ENCODE measurements at regions not wholly inside any gene's neighbourhood (a gene's known extent, or its start where the extent isn't known, plus 50 kb on each side); places are given as distances from the start of the nearest gene placed in this dataset.
"Not testable (repeated sequence)": the region's sequence is repeated elsewhere in the genome, so short reads cannot be mapped to it uniquely, and the experiment has no call there.

- DNase-seq = no peak
These were observed 101.8 kb upstream of the SGK1 start for GRCh38 chr6:134419716-134420115.

- DNase-seq = no peak
These were observed 98.7 kb upstream of the SGK1 start for GRCh38 chr6:134416418-134417154.

GRCh38 chr6:134415656-134416055, 97.7 kb upstream of the SGK1 start:
- DNase-seq = no peak

- no peak for DNase-seq
These were observed 97.3 kb upstream of the SGK1 start for GRCh38 chr6:134415194-134415593.

GRCh38 chr6:134414793-134415192, 96.9 kb upstream of the SGK1 start:
- DNase-seq = no peak

- DNase-seq = no peak
These were observed 95.3 kb upstream of the SGK1 start for GRCh38 chr6:134413241-134413643.

GRCh38 chr6:134410541-134410940, 92.6 kb upstream of the SGK1 start:
- DNase-seq = no peak

- DNase-seq = no peak
These were observed 89.9 kb upstream of the SGK1 start for GRCh38 chr6:134407791-134408190.

- DNase-seq = no peak
These were observed 88.4 kb upstream of the SGK1 start for GRCh38 chr6:134406311-134406710.

GRCh38 chr6:134405386-134406087, 87.6 kb upstream of the SGK1 start:
- no peak for DNase-seq

- not testable (repeated sequence) for DNase-seq
These were observed 85.4 kb upstream of the SGK1 start for GRCh38 chr6:134403312-134403711.

GRCh38 chr6:134402372-134402984, 84.6 kb upstream of the SGK1 start:
- no peak for DNase-seq

- DNase-seq = no peak
These were observed 83.0 kb upstream of the SGK1 start for GRCh38 chr6:134400941-134401340.

GRCh38 chr6:134398453-134398852, 80.5 kb upstream of the SGK1 start:
- no peak for DNase-seq

GRCh38 chr6:134397676-134398075, 79.8 kb upstream of the SGK1 start:
- DNase-seq = no peak

GRCh38 chr6:134394905-134395304, 77.0 kb upstream of the SGK1 start:
- DNase-seq = no peak

GRCh38 chr6:134394208-134394607, 76.3 kb upstream of the SGK1 start:
- DNase-seq = no peak

- DNase-seq = no peak
These were observed 73.3 kb upstream of the SGK1 start for GRCh38 chr6:134391205-134391604.

- no peak for DNase-seq
These were observed 71.7 kb upstream of the SGK1 start for GRCh38 chr6:134389658-134390057.

- no peak for DNase-seq
These were observed 71.2 kb upstream of the SGK1 start for GRCh38 chr6:134389129-134389528.

GRCh38 chr6:134386482-134386881, 68.6 kb upstream of the SGK1 start:
- not testable (repeated sequence) for DNase-seq

GRCh38 chr6:134381959-134382358, 64.0 kb upstream of the SGK1 start:
- DNase-seq = no peak

GRCh38 chr6:134379599-134379998, 61.7 kb upstream of the SGK1 start:
- no peak for DNase-seq

GRCh38 chr6:134379076-134379475, 61.2 kb upstream of the SGK1 start:
- no peak for DNase-seq

Measured in RPMI8226 (cell line).